ENCODE measurements at regions not wholly inside any gene's neighbourhood (a gene's known extent, or its start where the extent isn't known, plus 50 kb on each side); places are given as distances from the start of the nearest gene placed in this dataset.

DNA sequence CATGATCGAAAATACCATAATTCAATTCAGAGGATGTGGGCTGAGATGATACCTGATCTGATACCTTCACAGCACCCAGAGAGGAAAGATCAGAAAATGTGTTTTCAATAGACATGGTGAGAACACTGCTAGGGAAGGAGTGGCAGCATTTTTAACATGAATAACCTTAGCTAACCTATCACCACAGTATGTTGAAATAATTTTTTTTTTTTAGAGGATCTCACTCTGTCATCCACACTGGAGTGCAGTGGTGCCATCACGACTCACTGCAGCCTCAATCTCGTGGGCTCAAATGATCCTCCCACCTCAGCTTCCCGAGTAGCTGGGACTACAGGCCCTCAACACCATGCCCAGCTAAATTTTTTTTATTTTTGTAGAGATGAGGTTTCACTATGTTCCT, 90.5 kb upstream of the RAPGEF2 start:
- no peak for TF ChIP-seq CTCF (IDR thresholded peaks at IDR 0.05; ENCODE audit: poor library complexity)
- TF ChIP-seq EZH2phosphoT487 (IDR thresholded peaks at IDR 0.05; ENCODE audit: low read depth, severe bottlenecking, unreplicated experiment) = no peak
